Loucy (cell line): ENCODE measurements at regions not wholly inside any gene's neighbourhood (a gene's known extent, or its start where the extent isn't known, plus 50 kb on each side); places are given as distances from the start of the nearest gene placed in this dataset.

Source experiments
- H2AFZ ChIP-seq: fragments of 200-600 bp; sonication (generic); 2 replicates; pipeline ENCODE4 v1.6.0; 2016; ENCODE audit warnings: antibody characterized with exemption, mild to moderate bottlenecking, low read length, moderate library complexity
- H3F3A ChIP-seq: fragments of 200-600 bp; 2 replicates; pipeline ENCODE4 v1.6.0; 2016; ENCODE audit warnings: antibody characterized with exemption, low read depth, mild to moderate bottlenecking
- H3K27me3 ChIP-seq: fragments of 200-600 bp; sonication (generic); 2 replicates; pipeline ENCODE4 v1.6.1; 2014; ENCODE audit warnings: low read length, mild to moderate bottlenecking; ENCODE audit not compliant: insufficient read depth, poor library complexity, severe bottlenecking
- H3K36me3 ChIP-seq: fragments of 200-600 bp; sonication (generic); 2 replicates; pipeline ENCODE4 v1.6.1; 2016; ENCODE audit warnings: low read length; ENCODE audit not compliant: insufficient read depth
- H3K4me1 ChIP-seq: fragments of 200-600 bp; sonication (generic); 2 replicates; pipeline ENCODE4 v1.5.1; 2014; ENCODE audit warnings: low read length, mild to moderate bottlenecking; ENCODE audit not compliant: insufficient read depth, poor library complexity, severe bottlenecking
- H3K4me2 ChIP-seq: fragments of 200-600 bp; sonication (generic); 2 replicates; pipeline ENCODE4 v1.6.0; 2014; ENCODE audit warnings: antibody characterized with exemption, low read length, low read depth, mild to moderate bottlenecking; ENCODE audit not compliant: poor library complexity, severe bottlenecking
- H3K4me3 ChIP-seq: fragments of 200-600 bp; sonication (generic); 2 replicates; pipeline ENCODE4 v1.5.1; 2014; ENCODE audit warnings: low read length, mild to moderate bottlenecking, mixed read lengths; ENCODE audit not compliant: poor library complexity, severe bottlenecking
- H3K79me2 ChIP-seq: fragments of 200-600 bp; sonication (generic); 2 replicates; pipeline ENCODE4 v1.6.1; 2014; ENCODE audit warnings: low read length; ENCODE audit not compliant: insufficient read depth
- H3K9ac ChIP-seq: fragments of 200-600 bp; sonication (generic); 2 replicates; pipeline ENCODE4 v1.6.0; 2014; ENCODE audit warnings: mild to moderate bottlenecking, low read depth, low read length, moderate library complexity; ENCODE audit not compliant: poor library complexity, severe bottlenecking
- H3K9me2 ChIP-seq: fragments of 200-600 bp; sonication (generic); replicated peaks from 2 replicates; pipeline ENCODE4 v1.6.1; 2016; ENCODE audit warnings: low read depth, low read length, mixed read lengths
- H3K9me3 ChIP-seq: fragments of 200-600 bp; sonication (generic); 2 replicates; pipeline ENCODE4 v1.6.1; 2014; ENCODE audit warnings: mild to moderate bottlenecking, antibody characterized with exemption, low read length, low read depth; ENCODE audit not compliant: insufficient read depth
- H4K20me1 ChIP-seq: fragments of 200-600 bp; sonication (generic); 2 replicates; pipeline ENCODE4 v1.6.0; 2014; ENCODE audit warnings: antibody characterized with exemption, low read length, mild to moderate bottlenecking; ENCODE audit not compliant: insufficient read depth, poor library complexity, severe bottlenecking
- CTCF ChIP-seq: fragments of 200-600 bp; sonication (generic); conservative IDR thresholded peaks from 2 replicates; pipeline ENCODE4 v1.5.1; 2014; ENCODE audit warnings: mild to moderate bottlenecking, antibody characterized with exemption, low read length
- EZH2phosphoT487 ChIP-seq: fragments of 200-600 bp; IDR thresholded peaks from 2 replicates; pipeline ENCODE4 v1.6.1; 2018; ENCODE audit warnings: antibody characterized with exemption, mild to moderate bottlenecking, moderate library complexity, borderline replicate concordance

DNA sequence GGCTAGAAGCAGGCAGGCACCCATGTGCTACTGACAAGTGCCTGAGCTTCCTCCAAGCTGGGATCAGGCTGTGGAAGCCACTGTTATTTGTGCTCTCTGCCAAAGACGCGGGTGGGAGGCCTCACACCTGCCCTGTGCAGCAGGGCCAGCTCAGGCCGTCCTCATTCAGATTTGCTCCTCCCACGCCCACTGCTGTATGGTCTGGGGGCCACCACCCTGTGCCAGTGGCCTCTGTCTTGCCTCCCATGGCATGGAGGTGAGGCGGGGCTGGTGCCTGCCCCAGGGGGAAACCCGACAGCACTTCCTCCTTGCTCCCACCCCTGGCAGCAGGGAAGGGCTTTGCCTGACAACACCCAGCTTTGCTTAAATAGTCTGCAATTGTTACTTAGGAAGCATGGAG is 356.5 kb upstream of the CDH8 start:
- no peaks in the 10 kb centered on the region for H3F3A ChIP-seq
- H3K9me3 ChIP-seq: no peaks in the 10 kb centered on the region
- H3K9ac ChIP-seq: no peak overlapping the region
- no peak overlapping the region for H2AFZ ChIP-seq
- TF ChIP-seq EZH2phosphoT487 (no peak), CTCF (no peak)
- no peaks in the 10 kb centered on the region for H3K79me2 ChIP-seq
- H3K4me1 ChIP-seq: no peaks in the 10 kb centered on the region
- no peaks in the 10 kb centered on the region for H4K20me1 ChIP-seq
- no peaks in the 10 kb centered on the region for H3K9me2 ChIP-seq
- H3K27me3 ChIP-seq: no peaks in the 10 kb centered on the region
- H3K4me2 ChIP-seq: no peak overlapping the region
- no peaks in the 10 kb centered on the region for H3K36me3 ChIP-seq
- H3K4me3 ChIP-seq: no peak overlapping the region

DNA sequence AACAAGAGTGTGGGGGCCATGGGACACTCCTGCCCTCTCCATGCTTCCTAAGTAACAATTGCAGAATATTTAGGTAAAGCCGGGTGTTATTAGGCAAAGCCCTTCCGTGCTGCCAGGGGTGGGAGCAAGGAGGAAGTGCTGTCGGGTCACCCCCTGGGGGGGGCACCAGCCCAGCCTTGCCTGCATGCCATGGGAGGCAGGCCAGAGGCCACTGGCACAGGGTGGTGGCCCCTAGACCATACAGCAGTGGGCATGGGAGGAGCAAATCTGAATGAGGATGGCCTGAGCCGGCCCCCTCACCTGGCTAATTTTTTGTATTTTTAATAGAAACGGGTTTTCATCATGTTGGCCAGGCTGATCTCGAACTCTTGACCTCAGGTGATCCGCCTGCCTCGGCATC is 355.7 kb upstream of the CDH8 start:
- no peaks in the 10 kb centered on the region for H3F3A ChIP-seq
- no peak overlapping the region for H3K9ac ChIP-seq
- H3K9me3 ChIP-seq: no peaks in the 10 kb centered on the region
- H3K4me2 ChIP-seq: no peak overlapping the region
- H4K20me1 ChIP-seq: no peaks in the 10 kb centered on the region
- no peaks in the 10 kb centered on the region for H3K36me3 ChIP-seq
- H3K4me3 ChIP-seq: no peak overlapping the region
- no peaks in the 10 kb centered on the region for H3K9me2 ChIP-seq
- H3K27me3 ChIP-seq: no peaks in the 10 kb centered on the region
- no peaks in the 10 kb centered on the region for H3K79me2 ChIP-seq
- no peak overlapping the region for H2AFZ ChIP-seq
- no peak for TF ChIP-seq EZH2phosphoT487
- TF ChIP-seq CTCF: no peak
- H3K4me1 ChIP-seq: no peaks in the 10 kb centered on the region

- no peak overlapping the region for H2AFZ ChIP-seq
- no peaks in the 10 kb centered on the region for H3F3A ChIP-seq
- H3K9me3 ChIP-seq: no peaks in the 10 kb centered on the region
- H3K9me2 ChIP-seq: no peaks in the 10 kb centered on the region
- no peak overlapping the region for H3K4me2 ChIP-seq
- H3K36me3 ChIP-seq: no peaks in the 10 kb centered on the region
- H3K27me3 ChIP-seq: no peaks in the 10 kb centered on the region
- H3K79me2 ChIP-seq: no peaks in the 10 kb centered on the region
- H3K4me3 ChIP-seq: no peak overlapping the region
- no peaks in the 10 kb centered on the region for H3K4me1 ChIP-seq
- no peak for TF ChIP-seq EZH2phosphoT487
- no peak for TF ChIP-seq CTCF
- no peak overlapping the region for H3K9ac ChIP-seq
- H4K20me1 ChIP-seq: no peaks in the 10 kb centered on the region
Observed at GRCh38 chr16:62391134-62391533, 354.9 kb upstream of the CDH8 start.
